Progenitor cell of endocrine pancreas (in vitro differentiated cells): ENCODE measurements at regions not wholly inside any gene's neighbourhood (a gene's known extent, or its start where the extent isn't known, plus 50 kb on each side); places are given as distances from the start of the nearest gene placed in this dataset.

ENCODE experiments used
- DNase-seq: peaks from one replicate; pipeline ENCODE4 v3.0.0; 2021; ENCODE audit warnings: low spot score; ENCODE audit not compliant: unreplicated experiment
- H3K27ac Mint-ChIP-seq: 2 replicates; pipeline ENCODE4 v1.8.0; 2021; ENCODE audit warnings: mild to moderate bottlenecking, moderate library complexity, mixed read lengths
- H3K27me3 Mint-ChIP-seq: 2 replicates; pipeline ENCODE4 v1.8.0; 2021; ENCODE audit warnings: mixed read lengths
- H3K36me3 Mint-ChIP-seq: 2 replicates; pipeline ENCODE4 v1.8.0; 2022; ENCODE audit warnings: mixed read lengths; ENCODE audit not compliant: insufficient read depth
- H3K4me1 Mint-ChIP-seq: 2 replicates; pipeline ENCODE4 v1.8.0; 2021; ENCODE audit warnings: low read depth, mixed read lengths
- H3K4me3 Mint-ChIP-seq: 2 replicates; pipeline ENCODE4 v1.8.0; 2021; ENCODE audit warnings: low read depth, mild to moderate bottlenecking, moderate library complexity, mixed read lengths
- H3K9me3 Mint-ChIP-seq: 2 replicates; pipeline ENCODE4 v1.8.0; 2021; ENCODE audit warnings: low read depth, mixed read lengths
- TF ChIP-seq, protein P1 (sequence below): fragments of 200-600 bp; sonication (generic); IDR thresholded peaks from one replicate; pipeline ENCODE4 v1.5.0; 2021; ENCODE audit warnings: antibody characterized with exemption, mild to moderate bottlenecking; ENCODE audit not compliant: unreplicated experiment

DNA sequence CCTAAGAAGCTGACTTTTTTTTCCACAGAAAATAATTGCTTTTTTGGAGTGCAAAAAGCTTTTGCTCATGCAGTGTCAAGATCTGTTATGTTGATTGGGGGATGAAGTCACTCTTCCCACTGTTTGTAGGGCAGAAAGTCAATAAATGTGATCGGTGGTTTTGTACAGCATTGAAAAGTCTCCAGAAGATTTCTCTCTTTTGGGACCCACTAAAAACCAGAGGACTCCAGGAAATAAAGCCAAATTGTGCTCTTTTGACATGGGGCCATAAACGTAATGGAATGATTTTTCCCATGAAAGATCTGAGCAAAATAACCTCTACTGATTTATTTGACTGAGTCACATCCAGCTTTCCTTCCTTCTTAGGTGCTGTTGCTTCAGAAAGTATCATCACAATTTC is 122.5 kb downstream of the SNAPC1 start:
- DNase-seq, result no peak
- Mint-ChIP-seq H3K27ac (no peak overlapping the region), H3K27me3 (no peaks in the 10 kb centered on the region), H3K9me3 (peaks cover 5% of the 10 kb centered on the region), H3K36me3 (no peaks in the 10 kb centered on the region), H3K4me3 (no peak overlapping the region), H3K4me1 (peaks cover 1% of the 10 kb centered on the region)
- TF ChIP-seq, protein P1, sequence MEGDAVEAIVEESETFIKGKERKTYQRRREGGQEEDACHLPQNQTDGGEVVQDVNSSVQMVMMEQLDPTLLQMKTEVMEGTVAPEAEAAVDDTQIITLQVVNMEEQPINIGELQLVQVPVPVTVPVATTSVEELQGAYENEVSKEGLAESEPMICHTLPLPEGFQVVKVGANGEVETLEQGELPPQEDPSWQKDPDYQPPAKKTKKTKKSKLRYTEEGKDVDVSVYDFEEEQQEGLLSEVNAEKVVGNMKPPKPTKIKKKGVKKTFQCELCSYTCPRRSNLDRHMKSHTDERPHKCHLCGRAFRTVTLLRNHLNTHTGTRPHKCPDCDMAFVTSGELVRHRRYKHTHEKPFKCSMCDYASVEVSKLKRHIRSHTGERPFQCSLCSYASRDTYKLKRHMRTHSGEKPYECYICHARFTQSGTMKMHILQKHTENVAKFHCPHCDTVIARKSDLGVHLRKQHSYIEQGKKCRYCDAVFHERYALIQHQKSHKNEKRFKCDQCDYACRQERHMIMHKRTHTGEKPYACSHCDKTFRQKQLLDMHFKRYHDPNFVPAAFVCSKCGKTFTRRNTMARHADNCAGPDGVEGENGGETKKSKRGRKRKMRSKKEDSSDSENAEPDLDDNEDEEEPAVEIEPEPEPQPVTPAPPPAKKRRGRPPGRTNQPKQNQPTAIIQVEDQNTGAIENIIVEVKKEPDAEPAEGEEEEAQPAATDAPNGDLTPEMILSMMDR, result no peak

DNA sequence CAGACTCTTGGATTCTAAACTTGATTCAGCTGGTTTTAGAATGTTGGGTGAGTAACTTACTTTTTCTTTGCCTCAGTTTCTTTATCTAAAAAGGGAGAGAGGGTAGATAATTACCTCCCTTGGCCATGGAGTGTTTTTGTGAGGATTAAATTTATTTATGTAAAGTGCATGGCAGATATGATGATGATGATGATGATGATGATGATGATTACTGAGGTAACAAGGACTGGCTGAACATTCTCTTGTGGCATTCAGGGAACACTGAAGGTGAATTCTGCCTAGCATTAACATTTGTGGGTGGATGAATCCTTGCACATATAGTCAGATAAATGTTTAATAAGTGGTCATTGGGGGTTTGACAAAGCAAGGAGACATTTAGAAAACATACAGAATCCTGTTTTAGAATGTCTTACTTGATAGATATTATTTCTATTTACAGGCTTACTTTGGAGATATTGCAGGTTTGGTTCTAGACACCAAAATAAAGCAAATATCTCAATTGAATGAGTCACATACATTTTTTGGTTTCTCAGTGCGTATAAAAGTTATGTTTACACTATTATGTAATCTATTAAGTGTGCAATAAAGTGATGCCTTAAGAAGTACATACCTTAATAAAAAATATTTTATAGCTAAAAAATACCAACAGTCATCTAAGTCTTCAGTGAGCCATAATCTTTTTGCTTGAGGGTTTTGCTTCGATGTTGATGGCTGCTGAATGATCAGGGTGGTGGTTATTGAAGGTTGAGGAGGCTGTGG is 123.2 kb downstream of the SNAPC1 start:
- TF ChIP-seq, protein P1, result no peak
- no peak overlapping the region for H3K4me3 Mint-ChIP-seq
- peaks cover 5% of the 10 kb centered on the region for H3K9me3 Mint-ChIP-seq
- H3K27ac Mint-ChIP-seq, result no peak overlapping the region
- peaks cover 1% of the 10 kb centered on the region for H3K4me1 Mint-ChIP-seq
- H3K27me3 Mint-ChIP-seq, result no peaks in the 10 kb centered on the region
- H3K36me3 Mint-ChIP-seq, result no peaks in the 10 kb centered on the region
- no peak for DNase-seq

DNA sequence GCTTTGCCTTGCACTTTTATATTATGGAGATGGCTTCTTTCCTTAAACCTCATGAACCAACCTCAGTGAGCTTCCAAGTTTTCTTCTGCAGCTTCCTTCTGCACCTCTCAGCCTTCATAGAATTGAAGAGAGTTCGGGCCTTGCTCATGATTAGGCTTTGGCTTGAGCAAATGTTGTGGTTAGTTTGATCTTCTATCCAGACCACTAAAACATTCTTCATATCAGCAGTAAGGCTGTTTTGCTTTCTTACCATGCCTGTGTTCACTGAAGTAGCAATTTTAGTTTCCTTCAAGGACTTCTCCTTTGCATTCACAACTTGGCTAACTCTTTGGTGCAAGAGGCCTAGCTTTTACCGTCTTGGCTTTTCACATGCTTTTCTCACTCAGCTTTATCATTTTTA is 125.4 kb downstream of the SNAPC1 start:
- no peaks in the 10 kb centered on the region for H3K36me3 Mint-ChIP-seq
- H3K27me3 Mint-ChIP-seq, result no peaks in the 10 kb centered on the region
- TF ChIP-seq, protein P1, result no peak
- H3K4me3 Mint-ChIP-seq, result no peak overlapping the region
- H3K9me3 Mint-ChIP-seq, result peaks cover 5% of the 10 kb centered on the region
- DNase-seq, result no peak
- peaks cover 15% of the 10 kb centered on the region for H3K4me1 Mint-ChIP-seq
- no peak overlapping the region for H3K27ac Mint-ChIP-seq

DNA sequence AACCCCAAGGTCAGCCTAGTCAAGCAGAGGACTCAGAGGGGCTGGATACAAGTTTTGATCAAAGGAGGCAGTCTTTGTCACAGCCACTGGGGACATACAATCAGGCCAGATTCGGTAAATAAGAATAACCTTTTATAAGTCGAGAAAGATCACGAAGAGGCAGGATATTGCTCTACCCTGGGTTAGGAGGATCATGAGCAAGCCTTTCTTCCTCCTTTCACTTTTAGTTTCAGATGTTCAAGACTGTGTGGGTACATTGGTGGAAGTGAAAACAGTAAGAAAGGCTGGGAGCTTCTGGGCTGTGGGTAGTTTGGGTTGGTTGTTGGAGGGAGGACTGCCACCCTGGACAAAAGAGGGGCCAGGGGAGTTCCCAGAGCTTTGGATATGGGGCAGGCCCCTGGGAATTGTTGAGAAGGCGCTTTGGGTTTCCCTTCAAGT is 127.7 kb downstream of the SNAPC1 start:
- DNase-seq, result no peak
- Mint-ChIP-seq H3K36me3 (no peaks in the 10 kb centered on the region), H3K4me3 (no peak overlapping the region)

DNA sequence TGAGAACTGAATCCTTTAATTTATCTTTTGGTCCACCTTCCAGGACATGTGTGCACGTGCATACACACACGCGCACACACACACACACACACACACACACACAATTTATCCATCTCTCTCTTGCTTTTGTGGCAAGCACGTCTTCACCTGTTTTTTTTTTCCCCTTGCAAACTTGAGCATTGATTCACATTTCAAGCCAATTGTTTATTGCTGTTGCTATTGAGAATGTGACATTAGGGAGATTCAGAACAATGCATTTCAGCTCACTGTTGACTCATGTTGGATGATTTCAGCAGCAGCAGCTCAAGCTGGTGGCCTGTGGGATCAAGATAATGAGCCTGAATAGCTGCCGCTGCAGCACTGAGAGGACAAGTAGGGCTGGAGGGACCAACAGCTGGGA is 128.9 kb downstream of the SNAPC1 start:
- DNase-seq, result no peak
- H3K4me1 Mint-ChIP-seq, result peaks cover 15% of the 10 kb centered on the region
- TF ChIP-seq, protein P1, result no peak
- H3K27ac Mint-ChIP-seq, result no peak overlapping the region
- H3K9me3 Mint-ChIP-seq, result no peaks in the 10 kb centered on the region
- no peaks in the 10 kb centered on the region for H3K36me3 Mint-ChIP-seq
- H3K4me3 Mint-ChIP-seq, result no peak overlapping the region
- H3K27me3 Mint-ChIP-seq, result no peaks in the 10 kb centered on the region

More for the DNA sequence above, 127.7 kb downstream of the SNAPC1 start:
- H3K4me1 Mint-ChIP-seq, result peaks cover 15% of the 10 kb centered on the region
- H3K27me3 Mint-ChIP-seq, result no peaks in the 10 kb centered on the region
- no peak overlapping the region for H3K27ac Mint-ChIP-seq
- TF ChIP-seq, protein P1, result peak; percentile 7
- H3K9me3 Mint-ChIP-seq, result no peaks in the 10 kb centered on the region
